Uterus (tissue), 2 donors: ENCODE measurements at regions not wholly inside any gene's neighbourhood (a gene's known extent, or its start where the extent isn't known, plus 50 kb on each side); places are given as distances from the start of the nearest gene placed in this dataset.

ENCODE experiments used
- CTCF ChIP-seq, 4 experiments: fragments of 200-600 bp in 2 of 4; fragments of 450-650 bp in 2 of 4; sonication (generic) in 2 of 4; IDR thresholded peaks; one replicate each; pipeline ENCODE4 v1.5.1; 2016 to 2019; ENCODE audit warnings: antibody characterized with exemption in 4 of 4, mild to moderate bottlenecking in 2 of 4, moderate library complexity in 1 of 4
- POLR2A ChIP-seq, 2 donors: fragments of 450-650 bp; IDR thresholded peaks; one replicate each; pipeline ENCODE4 v1.6.1; 2016; ENCODE audit warnings: antibody characterized with exemption in 2 of 2, mild to moderate bottlenecking in 1 of 2, moderate library complexity in 1 of 2

DNA sequence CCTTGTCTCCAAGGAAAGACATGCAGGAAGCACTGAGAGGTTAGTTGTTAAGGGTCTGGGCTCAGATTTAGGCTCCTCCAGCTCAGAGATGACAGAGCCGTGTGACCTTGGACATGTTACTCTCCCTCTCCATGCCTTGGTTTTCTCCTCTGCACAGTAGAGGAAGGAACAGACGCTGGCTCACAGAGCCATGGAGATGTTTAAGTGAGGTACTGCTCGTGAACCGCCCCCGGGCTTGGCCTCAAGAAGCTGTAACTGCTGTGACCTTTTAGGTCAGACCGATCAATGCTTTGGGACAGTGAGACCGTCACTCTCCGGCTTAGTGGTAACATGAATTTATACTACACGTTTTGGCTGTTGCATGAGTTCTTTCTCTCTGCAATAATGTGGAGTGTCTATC, 197.4 kb downstream of the C16orf95 start:
- TF ChIP-seq CTCF (IDR thresholded peaks at IDR 0.05) (no peak), POLR2A (IDR thresholded peaks at IDR 0.05) (no peak)
